ENCODE measurements at regions not wholly inside any gene's neighbourhood (a gene's known extent, or its start where the extent isn't known, plus 50 kb on each side); places are given as distances from the start of the nearest gene placed in this dataset.

GRCh38 chr20:54941666-54942065 is 466.3 kb downstream of the DOK5 start:
- TF ChIP-seq CTCF (IDR thresholded peaks at IDR 0.05) (no peak), ZFX (IDR thresholded peaks at IDR 0.05; ENCODE audit: borderline replicate concordance) (no peak)
